HG02588 (cell line): ENCODE measurements at regions not wholly inside any gene's neighbourhood (a gene's known extent, or its start where the extent isn't known, plus 50 kb on each side); places are given as distances from the start of the nearest gene placed in this dataset.

ENCODE experiments used
- ATAC-seq: cut with Tn5 transposase; IDR thresholded peaks from one replicate; pipeline ENCODE4 v1.9.1; 2021; ENCODE audit warnings: mild to moderate bottlenecking, moderate library complexity; ENCODE audit not compliant: unreplicated experiment

- ATAC-seq, result no peak
Observed at GRCh38 chr11:19597206-19597605, 115.4 kb upstream of the NAV2 start.

GRCh38 chr11:19595840-19596751 is 116.5 kb upstream of the NAV2 start:
- ATAC-seq, result no peak

- ATAC-seq, result no peak
Observed at GRCh38 chr11:19595499-19595839, 117.2 kb upstream of the NAV2 start.

GRCh38 chr11:19594326-19594725 is 118.3 kb upstream of the NAV2 start:
- ATAC-seq, result no peak

GRCh38 chr11:19592842-19593241 is 119.8 kb upstream of the NAV2 start:
- ATAC-seq, result no peak

- ATAC-seq, result no peak
Observed at GRCh38 chr11:19589567-19590260, 122.9 kb upstream of the NAV2 start.

- ATAC-seq, result no peak
Observed at GRCh38 chr11:19587979-19588378, 124.7 kb upstream of the NAV2 start.

- ATAC-seq, result no peak
Observed at GRCh38 chr11:19580646-19581045, 132.0 kb upstream of the NAV2 start.

GRCh38 chr11:19579957-19580356 is 132.7 kb upstream of the NAV2 start:
- ATAC-seq, result no peak

GRCh38 chr11:19578871-19579270 is 133.8 kb upstream of the NAV2 start:
- ATAC-seq, result no peak

- no peak for ATAC-seq
Observed at GRCh38 chr11:19577976-19578619, 134.5 kb upstream of the NAV2 start.

GRCh38 chr11:19577391-19577975 is 135.2 kb upstream of the NAV2 start:
- no peak for ATAC-seq

- no peak for ATAC-seq
Observed at GRCh38 chr11:19576903-19577302, 135.7 kb upstream of the NAV2 start.

- ATAC-seq, result no peak
Observed at GRCh38 chr11:19576054-19576453, 136.6 kb upstream of the NAV2 start.

GRCh38 chr11:19574916-19575315 is 137.7 kb upstream of the NAV2 start:
- ATAC-seq, result no peak

- ATAC-seq, result no peak
Observed at GRCh38 chr11:19573666-19574065, 139.0 kb upstream of the NAV2 start.

- ATAC-seq, result no peak
Observed at GRCh38 chr11:19571906-19572305, 140.7 kb upstream of the NAV2 start.

GRCh38 chr11:19570889-19571288 is 141.7 kb upstream of the NAV2 start:
- ATAC-seq, result no peak

- no peak for ATAC-seq
Observed at GRCh38 chr11:19567996-19568395, 144.6 kb upstream of the NAV2 start.

- ATAC-seq, result no peak
Observed at GRCh38 chr11:19566583-19567379, 145.9 kb upstream of the NAV2 start.

GRCh38 chr11:19565639-19566038 is 147.0 kb upstream of the NAV2 start:
- ATAC-seq, result no peak
